ENCODE measurements at regions not wholly inside any gene's neighbourhood (a gene's known extent, or its start where the extent isn't known, plus 50 kb on each side); places are given as distances from the start of the nearest gene placed in this dataset.

- no peak for DNase-seq (ENCODE audit: low spot score)
Observed at GRCh38 chr5:54889826-54890225, 95.6 kb downstream of the ESM1 start.

GRCh38 chr5:54887663-54888062, 97.7 kb downstream of the ESM1 start:
- H3K27me3 ChIP-seq, result peaks cover 0 to 6% of the 10 kb centered on the region in 2 donors
- TF ChIP-seq CTCF (IDR thresholded peaks at IDR 0.05), result no peak
- H3K36me3 ChIP-seq, result no peaks in the 10 kb centered on the region
- no peaks in the 10 kb centered on the region for H3K9me3 ChIP-seq
- DNase-seq (ENCODE audit: low spot score), result no peak
- H3K4me3 ChIP-seq, result no peak overlapping the region
- H3K4me1 ChIP-seq, result peaks cover 0 to 13% of the 10 kb centered on the region in 2 donors
- H3K27ac ChIP-seq, result no peak overlapping the region

More at GRCh38 chr5:54889826-54890225, 95.6 kb downstream of the ESM1 start:
- no peaks in the 10 kb centered on the region for H3K36me3 ChIP-seq
- no peak for TF ChIP-seq CTCF (IDR thresholded peaks at IDR 0.05)
- no peaks in the 10 kb centered on the region for H3K4me1 ChIP-seq
- no peaks in the 10 kb centered on the region for H3K9me3 ChIP-seq
- H3K27me3 ChIP-seq, result no peaks in the 10 kb centered on the region
- H3K4me3 ChIP-seq, result no peak overlapping the region
- no peak overlapping the region for H3K27ac ChIP-seq

GRCh38 chr5:54886866-54887265, 98.5 kb downstream of the ESM1 start:
- TF ChIP-seq CTCF (IDR thresholded peaks at IDR 0.05), result no peak
- Histone ChIP-seq H3K27me3 (peaks cover 0 to 6% of the 10 kb centered on the region in 2 donors), H3K9me3 (no peaks in the 10 kb centered on the region), H3K27ac (no peak overlapping the region), H3K36me3 (no peaks in the 10 kb centered on the region), H3K4me1 (peaks cover 0 to 13% of the 10 kb centered on the region in 2 donors), H3K4me3 (no peak overlapping the region)
- DNase-seq (ENCODE audit: low spot score), result no peak

GRCh38 chr5:54885636-54886035, 99.8 kb downstream of the ESM1 start:
- H3K27me3 ChIP-seq, result peaks cover 0 to 6% of the 10 kb centered on the region in 2 donors
- no peak overlapping the region for H3K27ac ChIP-seq
- TF ChIP-seq CTCF (IDR thresholded peaks at IDR 0.05), result no peak

GRCh38 chr5:54884195-54884536, 101.2 kb downstream of the ESM1 start:
- Histone ChIP-seq H3K27ac (no peak overlapping the region), H3K4me3 (peak overlapping the region; percentile 37 to 56), H3K27me3 (peaks cover 0 to 6% of the 10 kb centered on the region in 2 donors), H3K36me3 (no peaks in the 10 kb centered on the region), H3K4me1 (peaks cover 0 to 13% of the 10 kb centered on the region in 2 donors), H3K9me3 (no peaks in the 10 kb centered on the region)
- no peak for DNase-seq (ENCODE audit: low spot score)
- no peak for TF ChIP-seq CTCF (IDR thresholded peaks at IDR 0.05)

More at GRCh38 chr5:54885636-54886035, 99.8 kb downstream of the ESM1 start:
- Histone ChIP-seq H3K36me3 (no peaks in the 10 kb centered on the region), H3K9me3 (no peaks in the 10 kb centered on the region), H3K4me3 (no peak overlapping the region), H3K4me1 (peaks cover 0 to 13% of the 10 kb centered on the region in 2 donors)
- no peak for DNase-seq (ENCODE audit: low spot score)

All from right atrium auricular region (tissue), 2 donors.